ENCODE measurements at regions not wholly inside any gene's neighbourhood (a gene's known extent, or its start where the extent isn't known, plus 50 kb on each side); places are given as distances from the start of the nearest gene placed in this dataset.
"Not testable (repeated sequence)": the region's sequence is repeated elsewhere in the genome, so short reads cannot be mapped to it uniquely, and the experiment has no call there.

GRCh38 chr12:38160318-38161122 is 156.1 kb upstream of the ALG10B start:
- no peak overlapping the region for H3K4me3 ChIP-seq (ENCODE audit: low read depth, low read length)
- H3K27ac ChIP-seq (ENCODE audit: low read depth, low read length), result no peak overlapping the region
- peaks cover 93% of the 10 kb centered on the region for H3K9me3 ChIP-seq (ENCODE audit: control insufficient read depth, insufficient read depth, low read length)
- H3K4me1 ChIP-seq (ENCODE audit: control insufficient read depth, insufficient read depth, low read length), result no peaks in the 10 kb centered on the region
- no peak overlapping the region for H3K9ac ChIP-seq (ENCODE audit: low read depth, low read length)
- H3K36me3 ChIP-seq (ENCODE audit: control insufficient read depth, insufficient read depth, low read length), result no peaks in the 10 kb centered on the region
- no peaks in the 10 kb centered on the region for H3K27me3 ChIP-seq (ENCODE audit: control insufficient read depth, insufficient read depth, low read length)

GRCh38 chr12:38161123-38162000 is 155.2 kb upstream of the ALG10B start:
- Histone ChIP-seq H3K27me3 (ENCODE audit: control insufficient read depth, insufficient read depth, low read length) (no peaks in the 10 kb centered on the region), H3K27ac (ENCODE audit: low read depth, low read length) (no peak overlapping the region), H3K9me3 (ENCODE audit: control insufficient read depth, insufficient read depth, low read length) (peaks cover 95% of the 10 kb centered on the region), H3K4me3 (ENCODE audit: low read depth, low read length) (no peak overlapping the region), H3K4me1 (ENCODE audit: control insufficient read depth, insufficient read depth, low read length) (no peaks in the 10 kb centered on the region), H3K9ac (ENCODE audit: low read depth, low read length) (no peak overlapping the region), H3K36me3 (ENCODE audit: control insufficient read depth, insufficient read depth, low read length) (no peaks in the 10 kb centered on the region)

- Histone ChIP-seq H3K9ac (ENCODE audit: low read depth, low read length) (no peak overlapping the region), H3K4me1 (ENCODE audit: control insufficient read depth, insufficient read depth, low read length) (no peaks in the 10 kb centered on the region), H3K9me3 (ENCODE audit: control insufficient read depth, insufficient read depth, low read length) (peaks cover 95% of the 10 kb centered on the region), H3K27ac (ENCODE audit: low read depth, low read length) (no peak overlapping the region), H3K4me3 (ENCODE audit: low read depth, low read length) (no peak overlapping the region), H3K27me3 (ENCODE audit: control insufficient read depth, insufficient read depth, low read length) (no peaks in the 10 kb centered on the region), H3K36me3 (ENCODE audit: control insufficient read depth, insufficient read depth, low read length) (no peaks in the 10 kb centered on the region)
Observed at GRCh38 chr12:38162013-38162412, 154.6 kb upstream of the ALG10B start.

- no peaks in the 10 kb centered on the region for H3K36me3 ChIP-seq (ENCODE audit: control insufficient read depth, insufficient read depth, low read length)
- no peaks in the 10 kb centered on the region for H3K4me1 ChIP-seq (ENCODE audit: control insufficient read depth, insufficient read depth, low read length)
- no peak overlapping the region for H3K9ac ChIP-seq (ENCODE audit: low read depth, low read length)
- no peak overlapping the region for H3K27ac ChIP-seq (ENCODE audit: low read depth, low read length)
- H3K27me3 ChIP-seq (ENCODE audit: control insufficient read depth, insufficient read depth, low read length), result no peaks in the 10 kb centered on the region
- peaks cover 91% of the 10 kb centered on the region for H3K9me3 ChIP-seq (ENCODE audit: control insufficient read depth, insufficient read depth, low read length)
- no peak overlapping the region for H3K4me3 ChIP-seq (ENCODE audit: low read depth, low read length)
Observed at GRCh38 chr12:38162708-38163441, 153.7 kb upstream of the ALG10B start.

GRCh38 chr12:38163442-38163801 is 153.2 kb upstream of the ALG10B start:
- Histone ChIP-seq H3K4me1 (ENCODE audit: control insufficient read depth, insufficient read depth, low read length) (no peaks in the 10 kb centered on the region), H3K27ac (ENCODE audit: low read depth, low read length) (no peak overlapping the region), H3K9me3 (ENCODE audit: control insufficient read depth, insufficient read depth, low read length) (peaks cover 88% of the 10 kb centered on the region), H3K27me3 (ENCODE audit: control insufficient read depth, insufficient read depth, low read length) (no peaks in the 10 kb centered on the region), H3K9ac (ENCODE audit: low read depth, low read length) (no peak overlapping the region), H3K4me3 (ENCODE audit: low read depth, low read length) (no peak overlapping the region), H3K36me3 (ENCODE audit: control insufficient read depth, insufficient read depth, low read length) (no peaks in the 10 kb centered on the region)

- no peaks in the 10 kb centered on the region for H3K27me3 ChIP-seq (ENCODE audit: control insufficient read depth, insufficient read depth, low read length)
- peaks cover 85% of the 10 kb centered on the region for H3K9me3 ChIP-seq (ENCODE audit: control insufficient read depth, insufficient read depth, low read length)
- no peak overlapping the region for H3K4me3 ChIP-seq (ENCODE audit: low read depth, low read length)
- H3K9ac ChIP-seq (ENCODE audit: low read depth, low read length), result no peak overlapping the region
- H3K36me3 ChIP-seq (ENCODE audit: control insufficient read depth, insufficient read depth, low read length), result no peaks in the 10 kb centered on the region
- no peak overlapping the region for H3K27ac ChIP-seq (ENCODE audit: low read depth, low read length)
- H3K4me1 ChIP-seq (ENCODE audit: control insufficient read depth, insufficient read depth, low read length), result no peaks in the 10 kb centered on the region
Observed at GRCh38 chr12:38166225-38166624, 150.3 kb upstream of the ALG10B start.

GRCh38 chr12:38175538-38175937 is 141.0 kb upstream of the ALG10B start:
- H3K27me3 ChIP-seq (ENCODE audit: control insufficient read depth, insufficient read depth, low read length), result no peaks in the 10 kb centered on the region
- no peak overlapping the region for H3K27ac ChIP-seq (ENCODE audit: low read depth, low read length)
- no peak overlapping the region for H3K4me3 ChIP-seq (ENCODE audit: low read depth, low read length)
- no peak overlapping the region for H3K9ac ChIP-seq (ENCODE audit: low read depth, low read length)
- H3K4me1 ChIP-seq (ENCODE audit: control insufficient read depth, insufficient read depth, low read length), result no peaks in the 10 kb centered on the region
- H3K36me3 ChIP-seq (ENCODE audit: control insufficient read depth, insufficient read depth, low read length), result no peaks in the 10 kb centered on the region
- H3K9me3 ChIP-seq (ENCODE audit: control insufficient read depth, insufficient read depth, low read length), result peaks cover 84% of the 10 kb centered on the region

- H3K9me3 ChIP-seq (ENCODE audit: control insufficient read depth, insufficient read depth, low read length), result peaks cover 77% of the 10 kb centered on the region
- not testable (repeated sequence) for H3K36me3 ChIP-seq (ENCODE audit: control insufficient read depth, insufficient read depth, low read length); H3K4me1 ChIP-seq (ENCODE audit: control insufficient read depth, insufficient read depth, low read length); H3K4me3 ChIP-seq (ENCODE audit: low read depth, low read length); H3K27ac ChIP-seq (ENCODE audit: low read depth, low read length); H3K9ac ChIP-seq (ENCODE audit: low read depth, low read length); H3K27me3 ChIP-seq (ENCODE audit: control insufficient read depth, insufficient read depth, low read length)
Observed at GRCh38 chr12:38183617-38184016, 133.0 kb upstream of the ALG10B start.

GRCh38 chr12:38197286-38197685 is 119.3 kb upstream of the ALG10B start:
- H3K4me3 ChIP-seq (ENCODE audit: low read depth, low read length); H3K36me3 ChIP-seq (ENCODE audit: control insufficient read depth, insufficient read depth, low read length); H3K27me3 ChIP-seq (ENCODE audit: control insufficient read depth, insufficient read depth, low read length); H3K4me1 ChIP-seq (ENCODE audit: control insufficient read depth, insufficient read depth, low read length); H3K27ac ChIP-seq (ENCODE audit: low read depth, low read length); H3K9ac ChIP-seq (ENCODE audit: low read depth, low read length): not testable (repeated sequence)
- peaks cover 69% of the 10 kb centered on the region for H3K9me3 ChIP-seq (ENCODE audit: control insufficient read depth, insufficient read depth, low read length)

- peaks cover 76% of the 10 kb centered on the region for H3K9me3 ChIP-seq (ENCODE audit: control insufficient read depth, insufficient read depth, low read length)
- H3K36me3 ChIP-seq (ENCODE audit: control insufficient read depth, insufficient read depth, low read length), result no peaks in the 10 kb centered on the region
- no peaks in the 10 kb centered on the region for H3K27me3 ChIP-seq (ENCODE audit: control insufficient read depth, insufficient read depth, low read length)
- no peak overlapping the region for H3K9ac ChIP-seq (ENCODE audit: low read depth, low read length)
- H3K27ac ChIP-seq (ENCODE audit: low read depth, low read length), result no peak overlapping the region
- no peaks in the 10 kb centered on the region for H3K4me1 ChIP-seq (ENCODE audit: control insufficient read depth, insufficient read depth, low read length)
- no peak overlapping the region for H3K4me3 ChIP-seq (ENCODE audit: low read depth, low read length)
Observed at GRCh38 chr12:38201461-38202276, 114.9 kb upstream of the ALG10B start.
